NCI-H460 (cell line): ENCODE measurements at regions not wholly inside any gene's neighbourhood (a gene's known extent, or its start where the extent isn't known, plus 50 kb on each side); places are given as distances from the start of the nearest gene placed in this dataset.

Experiments used
- DNase-seq: peaks from one replicate; pipeline ENCODE4 v3.0.0-alpha.2; 2016; ENCODE audit warnings: low read depth; ENCODE audit errors: extremely low read depth

- DNase-seq, result no peak
Measured at GRCh38 chr18:22033085-22033484, 136.3 kb upstream of the GATA6 start.

GRCh38 chr18:22034276-22034675 is 135.1 kb upstream of the GATA6 start:
- no peak for DNase-seq

- DNase-seq, result no peak
Measured at GRCh38 chr18:22040533-22040932, 128.9 kb upstream of the GATA6 start.

GRCh38 chr18:22043837-22044236 is 125.6 kb upstream of the GATA6 start:
- DNase-seq, result no peak

GRCh38 chr18:22044474-22045220 is 124.7 kb upstream of the GATA6 start:
- DNase-seq, result no peak

- DNase-seq, result no peak
Measured at GRCh38 chr18:22045221-22045918, 124.0 kb upstream of the GATA6 start.

GRCh38 chr18:22046473-22046872 is 122.9 kb upstream of the GATA6 start:
- no peak for DNase-seq

GRCh38 chr18:22047485-22047884 is 121.9 kb upstream of the GATA6 start:
- DNase-seq, result no peak

GRCh38 chr18:22048221-22048620 is 121.2 kb upstream of the GATA6 start:
- no peak for DNase-seq

GRCh38 chr18:22048932-22049615 is 120.3 kb upstream of the GATA6 start:
- no peak for DNase-seq

GRCh38 chr18:22052405-22053105 is 116.8 kb upstream of the GATA6 start:
- no peak for DNase-seq

- no peak for DNase-seq
Measured at GRCh38 chr18:22055466-22056238, 113.7 kb upstream of the GATA6 start.

GRCh38 chr18:22056950-22057349 is 112.4 kb upstream of the GATA6 start:
- DNase-seq, result no peak

GRCh38 chr18:22057908-22058527 is 111.4 kb upstream of the GATA6 start:
- no peak for DNase-seq

- DNase-seq, result no peak
Measured at GRCh38 chr18:22060361-22060760, 109.0 kb upstream of the GATA6 start.

GRCh38 chr18:22063102-22063501 is 106.3 kb upstream of the GATA6 start:
- DNase-seq, result no peak

- DNase-seq, result no peak
Measured at GRCh38 chr18:22063672-22064071, 105.7 kb upstream of the GATA6 start.

GRCh38 chr18:22064581-22064980 is 104.8 kb upstream of the GATA6 start:
- DNase-seq, result no peak

GRCh38 chr18:22065311-22065710 is 104.1 kb upstream of the GATA6 start:
- DNase-seq, result no peak

GRCh38 chr18:22066083-22066485 is 103.3 kb upstream of the GATA6 start:
- no peak for DNase-seq
